Retina (tissue), 1 donor: ENCODE measurements at regions not wholly inside any gene's neighbourhood (a gene's known extent, or its start where the extent isn't known, plus 50 kb on each side); places are given as distances from the start of the nearest gene placed in this dataset.

Experiments
- DNase-seq: peaks from one replicate; pipeline ENCODE4 v3.0.0-alpha.2; 2016

DNA sequence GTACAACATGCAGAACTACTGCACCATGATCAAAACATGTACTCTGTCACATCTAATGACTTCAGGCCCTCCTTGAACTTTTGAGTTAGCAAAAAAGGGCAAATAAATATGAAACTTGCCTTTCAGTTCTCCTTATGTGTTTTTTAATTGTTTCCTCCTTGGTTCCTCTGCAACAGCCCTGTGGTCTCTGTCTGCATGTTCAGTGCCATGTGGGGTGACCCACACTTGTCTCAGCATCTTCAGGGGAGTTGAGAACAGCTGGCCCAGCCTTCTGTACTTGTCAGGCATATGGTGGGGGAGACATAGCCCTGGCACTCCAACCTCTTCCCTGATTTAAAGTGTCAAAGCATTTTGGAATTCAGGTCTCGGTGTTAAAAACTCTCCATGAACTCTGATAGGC is 188.0 kb upstream of the PGRMC2 start:
- no peak for DNase-seq

GRCh38 chr4:128471576-128471975 is 184.0 kb upstream of the PGRMC2 start:
- no peak for DNase-seq

GRCh38 chr4:128470492-128471053 is 183.0 kb upstream of the PGRMC2 start:
- no peak for DNase-seq

DNA sequence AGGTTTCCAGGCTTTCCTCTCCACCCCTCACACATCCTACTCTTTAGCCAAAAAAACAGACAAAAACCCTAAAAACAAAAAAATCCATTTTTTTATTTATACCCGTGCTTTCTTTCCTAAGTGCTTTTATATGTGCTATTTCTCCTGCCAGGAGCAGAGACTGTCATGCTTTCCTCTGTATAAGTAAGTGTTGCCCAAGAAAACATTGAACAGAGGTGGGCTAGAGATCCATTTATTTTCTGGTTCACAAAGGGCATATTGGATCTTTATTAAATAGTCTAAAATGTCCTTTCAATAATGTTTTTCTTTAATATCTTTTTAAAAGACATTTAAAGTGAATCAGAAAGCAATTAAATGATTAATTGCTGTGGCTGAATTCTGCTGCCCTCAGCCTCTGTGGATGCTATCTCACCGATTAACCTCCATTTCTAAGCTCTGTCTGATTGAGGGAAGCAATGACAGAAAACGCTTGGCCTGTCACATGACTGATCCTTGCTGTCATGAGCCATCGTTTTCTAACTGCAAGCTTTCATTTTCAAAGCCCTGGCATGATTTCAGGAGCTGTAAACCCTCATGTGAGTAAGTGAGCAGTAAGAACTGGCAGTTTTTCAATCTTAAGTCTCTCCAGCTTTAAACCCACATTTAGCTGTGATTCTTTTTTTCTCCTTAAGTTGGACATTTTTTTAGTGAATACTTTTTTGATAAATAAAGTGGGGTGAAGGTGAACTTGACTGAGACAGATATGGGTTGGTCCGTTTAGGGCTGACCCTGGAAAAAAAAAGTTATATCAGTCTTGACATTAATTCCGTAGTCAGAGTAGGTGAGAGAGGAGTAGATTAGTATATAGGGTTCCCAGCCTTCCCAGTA is 180.7 kb upstream of the PGRMC2 start:
- no peak for DNase-seq

GRCh38 chr4:128465523-128465922 is 177.9 kb upstream of the PGRMC2 start:
- DNase-seq = no peak

- DNase-seq = no peak
Observed at GRCh38 chr4:128463006-128463405, 175.4 kb upstream of the PGRMC2 start.

DNA sequence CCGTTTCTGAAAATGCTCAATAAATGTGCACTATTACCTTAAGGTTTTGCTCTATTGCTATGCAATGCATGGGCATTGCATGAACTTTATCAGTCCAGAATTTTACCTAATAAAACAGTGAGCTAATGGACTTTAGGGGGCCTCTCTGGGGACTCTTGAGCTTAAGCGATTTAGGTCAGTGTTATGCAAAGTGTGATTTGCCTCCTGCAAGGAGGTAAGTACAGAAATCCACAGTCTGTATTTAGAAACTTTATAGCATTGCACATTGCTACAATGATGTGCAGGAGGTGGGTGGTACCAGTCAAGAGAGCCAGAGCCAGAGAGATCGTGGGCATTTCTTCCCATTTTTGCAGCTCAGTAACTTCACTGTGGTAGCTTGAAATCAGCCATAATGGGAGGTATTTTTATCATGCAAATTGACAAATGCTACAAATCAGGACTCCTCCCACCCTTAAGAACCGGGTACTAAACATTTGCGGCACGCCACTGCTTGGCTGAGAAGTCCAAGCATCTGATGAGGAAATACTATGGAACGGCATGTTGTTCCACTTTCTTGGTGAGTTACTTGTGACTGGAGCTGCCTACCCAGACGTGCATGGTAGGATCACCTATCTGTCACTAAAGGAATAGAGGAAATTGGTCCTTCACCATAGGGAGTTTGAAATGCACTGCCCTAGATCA is 174.6 kb upstream of the PGRMC2 start:
- DNase-seq = no peak

- DNase-seq = no peak
Observed at GRCh38 chr4:128461291-128462102, 173.9 kb upstream of the PGRMC2 start.

GRCh38 chr4:128459547-128459946 is 171.9 kb upstream of the PGRMC2 start:
- DNase-seq = no peak

GRCh38 chr4:128458816-128459215 is 171.2 kb upstream of the PGRMC2 start:
- no peak for DNase-seq

- DNase-seq = no peak
Observed at GRCh38 chr4:128457726-128458125, 170.1 kb upstream of the PGRMC2 start.

GRCh38 chr4:128456171-128456570 is 168.6 kb upstream of the PGRMC2 start:
- DNase-seq = no peak

- DNase-seq = no peak
Observed at GRCh38 chr4:128455480-128455879, 167.9 kb upstream of the PGRMC2 start.

GRCh38 chr4:128454881-128455280 is 167.3 kb upstream of the PGRMC2 start:
- DNase-seq = no peak

DNA sequence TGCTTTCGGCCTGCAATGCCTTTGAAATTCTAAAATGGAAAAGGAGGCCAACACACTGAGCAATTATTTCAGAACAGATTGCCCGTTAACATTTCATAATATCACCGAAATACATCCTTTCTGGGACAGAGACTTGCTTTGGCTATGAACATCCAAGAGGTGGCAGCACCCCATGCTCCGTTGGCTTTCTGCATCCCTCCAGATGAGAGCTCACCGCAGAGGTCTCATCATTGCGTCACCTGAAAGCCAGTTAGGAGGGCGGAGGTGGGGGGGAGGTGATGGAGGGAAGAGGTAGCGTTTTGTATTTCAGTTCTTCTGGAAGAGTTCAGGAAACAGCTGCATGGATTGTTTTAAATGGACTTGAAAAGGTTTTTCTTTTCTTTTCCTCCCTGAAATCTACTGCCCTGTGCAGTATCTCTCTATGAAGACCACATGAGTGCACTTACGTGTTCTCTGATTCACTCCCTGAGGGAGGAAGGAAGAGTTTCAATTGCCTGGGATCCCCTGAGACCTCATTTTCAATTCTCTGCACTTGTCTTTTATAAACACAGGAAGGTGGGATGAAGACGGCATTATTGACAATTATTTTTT is 166.8 kb upstream of the PGRMC2 start:
- DNase-seq = peak; percentile 70

DNA sequence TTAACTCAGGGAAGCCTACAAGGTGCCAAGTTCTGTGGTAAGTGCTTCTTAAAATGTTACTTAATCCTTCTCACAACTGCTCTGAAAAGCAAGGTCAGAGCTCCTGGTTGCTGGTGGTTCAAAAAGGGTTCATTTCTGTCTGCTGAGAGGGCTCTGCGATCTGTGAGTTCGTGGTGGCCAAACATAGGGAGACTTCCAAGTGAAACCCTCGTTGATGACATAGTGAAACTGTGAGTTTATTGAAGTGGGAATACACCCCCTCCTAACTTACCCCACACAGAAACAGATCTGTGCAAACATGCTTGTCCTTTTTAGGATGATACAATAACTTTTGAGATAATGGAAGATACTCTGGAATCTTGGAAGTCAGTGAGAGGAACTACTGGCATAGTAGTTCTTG is 164.8 kb upstream of the PGRMC2 start:
- no peak for DNase-seq

- no peak for DNase-seq
Observed at GRCh38 chr4:128451270-128451905, 163.8 kb upstream of the PGRMC2 start.

DNA sequence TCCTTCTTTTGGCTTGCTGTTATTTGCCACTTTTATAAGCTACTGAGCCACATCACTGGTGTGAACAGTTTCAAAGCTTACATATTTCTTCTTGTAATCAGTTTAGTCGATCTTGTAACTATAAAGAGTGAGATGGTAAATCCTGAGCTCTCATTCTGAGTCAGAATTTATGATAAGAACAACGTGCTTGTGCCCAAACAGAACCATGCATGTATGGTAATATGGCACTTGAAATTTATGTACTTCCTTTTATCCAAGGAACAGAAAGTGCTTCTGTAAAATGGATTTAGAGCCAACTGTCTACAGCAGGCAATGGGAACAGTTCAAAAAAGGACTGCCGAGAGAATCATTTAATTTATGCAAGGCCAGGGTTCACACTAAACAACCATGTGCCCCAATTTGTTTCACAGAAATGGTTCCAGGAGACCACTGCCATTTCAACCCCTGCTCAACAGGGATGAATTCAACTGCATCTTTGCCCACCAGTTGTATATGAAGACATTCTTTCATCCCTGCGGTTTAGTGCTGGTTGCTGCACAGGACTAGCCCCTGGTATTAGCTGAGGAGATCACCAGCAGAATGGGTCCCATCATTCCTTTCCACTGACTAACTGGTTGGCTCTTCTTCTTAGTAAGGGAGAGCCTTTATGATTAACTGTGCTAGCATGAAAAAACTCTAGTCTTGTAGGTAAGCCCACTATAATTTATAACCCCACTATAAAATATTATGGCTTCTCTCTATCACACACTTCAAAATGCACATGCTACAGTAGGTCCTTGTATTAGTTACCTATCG is 162.9 kb upstream of the PGRMC2 start:
- DNase-seq = no peak

GRCh38 chr4:128449251-128449650 is 161.6 kb upstream of the PGRMC2 start:
- no peak for DNase-seq

GRCh38 chr4:128444544-128445302 is 157.1 kb upstream of the PGRMC2 start:
- DNase-seq = no peak

GRCh38 chr4:128440923-128441322 is 153.3 kb upstream of the PGRMC2 start:
- DNase-seq = no peak
